ENCODE measurements at regions not wholly inside any gene's neighbourhood (a gene's known extent, or its start where the extent isn't known, plus 50 kb on each side); places are given as distances from the start of the nearest gene placed in this dataset.

- FAIRE-seq: no peak
- no peak for DNase-seq (ENCODE audit: insufficient read length, low spot score)
- TF ChIP-seq POLR2AphosphoS5 (IDR thresholded peaks at IDR 0.05; ENCODE audit: low read depth, low read length): no peak
- no peak for TF ChIP-seq POLR2A (IDR thresholded peaks at IDR 0.05; ENCODE audit: low read depth, low read length)
- TF ChIP-seq SPI1 (IDR thresholded peaks at IDR 0.05; ENCODE audit: low read depth, low read length): no peak
- TF ChIP-seq TAF1 (IDR thresholded peaks at IDR 0.05; ENCODE audit: low read depth, low read length): no peak
- no peak for TF ChIP-seq POU2F2 (IDR thresholded peaks at IDR 0.05; ENCODE audit: low read depth, low read length)
- no peak for TF ChIP-seq PAX5 (IDR thresholded peaks at IDR 0.05; ENCODE audit: insufficient read depth, low read length, severe bottlenecking)
Observed at GRCh38 chr6:133752129-133752528, 136.8 kb upstream of the TCF21 start.

GRCh38 chr6:133753756-133754155 lies 135.2 kb upstream of the TCF21 start:
- FAIRE-seq: no peak
- TF ChIP-seq SPI1 (IDR thresholded peaks at IDR 0.05; ENCODE audit: low read depth, low read length) (no peak), TAF1 (IDR thresholded peaks at IDR 0.05; ENCODE audit: low read depth, low read length) (no peak), POLR2AphosphoS5 (IDR thresholded peaks at IDR 0.05; ENCODE audit: low read depth, low read length) (no peak), POU2F2 (IDR thresholded peaks at IDR 0.05; ENCODE audit: low read depth, low read length) (no peak), POLR2A (IDR thresholded peaks at IDR 0.05; ENCODE audit: low read depth, low read length) (no peak), PAX5 (IDR thresholded peaks at IDR 0.05; ENCODE audit: insufficient read depth, low read length, severe bottlenecking) (no peak)
- DNase-seq (ENCODE audit: insufficient read length, low spot score): no peak

- DNase-seq (ENCODE audit: insufficient read length, low spot score) (no peak), FAIRE-seq (no peak)
- TF ChIP-seq TAF1 (IDR thresholded peaks at IDR 0.05; ENCODE audit: low read depth, low read length) (no peak), POLR2A (IDR thresholded peaks at IDR 0.05; ENCODE audit: low read depth, low read length) (no peak), POLR2AphosphoS5 (IDR thresholded peaks at IDR 0.05; ENCODE audit: low read depth, low read length) (no peak), POU2F2 (IDR thresholded peaks at IDR 0.05; ENCODE audit: low read depth, low read length) (no peak), SPI1 (IDR thresholded peaks at IDR 0.05; ENCODE audit: low read depth, low read length) (no peak), PAX5 (IDR thresholded peaks at IDR 0.05; ENCODE audit: insufficient read depth, low read length, severe bottlenecking) (no peak)
Observed at GRCh38 chr6:133754298-133754697, 134.6 kb upstream of the TCF21 start.

- FAIRE-seq: no peak
Observed at GRCh38 chr6:133756078-133756695, 132.7 kb upstream of the TCF21 start.

GRCh38 chr6:133757335-133757734 lies 131.6 kb upstream of the TCF21 start:
- no peak for DNase-seq (ENCODE audit: insufficient read length, low spot score)
- FAIRE-seq: no peak
- no peak for TF ChIP-seq SPI1 (IDR thresholded peaks at IDR 0.05; ENCODE audit: low read depth, low read length)
- TF ChIP-seq POLR2A (IDR thresholded peaks at IDR 0.05; ENCODE audit: low read depth, low read length): no peak
- no peak for TF ChIP-seq POLR2AphosphoS5 (IDR thresholded peaks at IDR 0.05; ENCODE audit: low read depth, low read length)
- no peak for TF ChIP-seq TAF1 (IDR thresholded peaks at IDR 0.05; ENCODE audit: low read depth, low read length)
- TF ChIP-seq PAX5 (IDR thresholded peaks at IDR 0.05; ENCODE audit: insufficient read depth, low read length, severe bottlenecking): no peak
- no peak for TF ChIP-seq POU2F2 (IDR thresholded peaks at IDR 0.05; ENCODE audit: low read depth, low read length)

More at GRCh38 chr6:133756078-133756695, 132.7 kb upstream of the TCF21 start:
- no peak for TF ChIP-seq POLR2AphosphoS5 (IDR thresholded peaks at IDR 0.05; ENCODE audit: low read depth, low read length)
- no peak for TF ChIP-seq TAF1 (IDR thresholded peaks at IDR 0.05; ENCODE audit: low read depth, low read length)
- TF ChIP-seq POU2F2 (IDR thresholded peaks at IDR 0.05; ENCODE audit: low read depth, low read length): no peak
- no peak for TF ChIP-seq PAX5 (IDR thresholded peaks at IDR 0.05; ENCODE audit: insufficient read depth, low read length, severe bottlenecking)
- no peak for TF ChIP-seq SPI1 (IDR thresholded peaks at IDR 0.05; ENCODE audit: low read depth, low read length)
- no peak for TF ChIP-seq POLR2A (IDR thresholded peaks at IDR 0.05; ENCODE audit: low read depth, low read length)
- DNase-seq (ENCODE audit: insufficient read length, low spot score): no peak

- no peak for DNase-seq (ENCODE audit: insufficient read length, low spot score)
- TF ChIP-seq POLR2AphosphoS5 (IDR thresholded peaks at IDR 0.05; ENCODE audit: low read depth, low read length) (no peak), POU2F2 (IDR thresholded peaks at IDR 0.05; ENCODE audit: low read depth, low read length) (no peak), POLR2A (IDR thresholded peaks at IDR 0.05; ENCODE audit: low read depth, low read length) (no peak), SPI1 (IDR thresholded peaks at IDR 0.05; ENCODE audit: low read depth, low read length) (no peak), PAX5 (IDR thresholded peaks at IDR 0.05; ENCODE audit: insufficient read depth, low read length, severe bottlenecking) (no peak), TAF1 (IDR thresholded peaks at IDR 0.05; ENCODE audit: low read depth, low read length) (no peak)
- no peak for FAIRE-seq
Observed at GRCh38 chr6:133758815-133759335, 130.0 kb upstream of the TCF21 start.

GRCh38 chr6:133759524-133759923 lies 129.4 kb upstream of the TCF21 start:
- FAIRE-seq (no peak), DNase-seq (ENCODE audit: insufficient read length, low spot score) (no peak)

GRCh38 chr6:133761706-133762105 lies 127.2 kb upstream of the TCF21 start:
- no peak for FAIRE-seq
- no peak for DNase-seq (ENCODE audit: insufficient read length, low spot score)
- TF ChIP-seq PAX5 (IDR thresholded peaks at IDR 0.05; ENCODE audit: insufficient read depth, low read length, severe bottlenecking): no peak
- TF ChIP-seq POLR2A (IDR thresholded peaks at IDR 0.05; ENCODE audit: low read depth, low read length): no peak
- no peak for TF ChIP-seq POU2F2 (IDR thresholded peaks at IDR 0.05; ENCODE audit: low read depth, low read length)
- TF ChIP-seq POLR2AphosphoS5 (IDR thresholded peaks at IDR 0.05; ENCODE audit: low read depth, low read length): no peak
- no peak for TF ChIP-seq TAF1 (IDR thresholded peaks at IDR 0.05; ENCODE audit: low read depth, low read length)

More at GRCh38 chr6:133759524-133759923, 129.4 kb upstream of the TCF21 start:
- TF ChIP-seq POLR2A (IDR thresholded peaks at IDR 0.05; ENCODE audit: low read depth, low read length) (no peak), SPI1 (IDR thresholded peaks at IDR 0.05; ENCODE audit: low read depth, low read length) (no peak), POLR2AphosphoS5 (IDR thresholded peaks at IDR 0.05; ENCODE audit: low read depth, low read length) (no peak), TAF1 (IDR thresholded peaks at IDR 0.05; ENCODE audit: low read depth, low read length) (no peak), POU2F2 (IDR thresholded peaks at IDR 0.05; ENCODE audit: low read depth, low read length) (no peak), PAX5 (IDR thresholded peaks at IDR 0.05; ENCODE audit: insufficient read depth, low read length, severe bottlenecking) (no peak)

GRCh38 chr6:133764008-133764753 lies 124.7 kb upstream of the TCF21 start:
- DNase-seq (ENCODE audit: insufficient read length, low spot score) (no peak), FAIRE-seq (no peak)
- TF ChIP-seq SPI1 (IDR thresholded peaks at IDR 0.05; ENCODE audit: low read depth, low read length): no peak
- no peak for TF ChIP-seq POLR2AphosphoS5 (IDR thresholded peaks at IDR 0.05; ENCODE audit: low read depth, low read length)

All from GM12891 (cell line).